ENCODE measurements at regions not wholly inside any gene's neighbourhood (a gene's known extent, or its start where the extent isn't known, plus 50 kb on each side); places are given as distances from the start of the nearest gene placed in this dataset.

DNA sequence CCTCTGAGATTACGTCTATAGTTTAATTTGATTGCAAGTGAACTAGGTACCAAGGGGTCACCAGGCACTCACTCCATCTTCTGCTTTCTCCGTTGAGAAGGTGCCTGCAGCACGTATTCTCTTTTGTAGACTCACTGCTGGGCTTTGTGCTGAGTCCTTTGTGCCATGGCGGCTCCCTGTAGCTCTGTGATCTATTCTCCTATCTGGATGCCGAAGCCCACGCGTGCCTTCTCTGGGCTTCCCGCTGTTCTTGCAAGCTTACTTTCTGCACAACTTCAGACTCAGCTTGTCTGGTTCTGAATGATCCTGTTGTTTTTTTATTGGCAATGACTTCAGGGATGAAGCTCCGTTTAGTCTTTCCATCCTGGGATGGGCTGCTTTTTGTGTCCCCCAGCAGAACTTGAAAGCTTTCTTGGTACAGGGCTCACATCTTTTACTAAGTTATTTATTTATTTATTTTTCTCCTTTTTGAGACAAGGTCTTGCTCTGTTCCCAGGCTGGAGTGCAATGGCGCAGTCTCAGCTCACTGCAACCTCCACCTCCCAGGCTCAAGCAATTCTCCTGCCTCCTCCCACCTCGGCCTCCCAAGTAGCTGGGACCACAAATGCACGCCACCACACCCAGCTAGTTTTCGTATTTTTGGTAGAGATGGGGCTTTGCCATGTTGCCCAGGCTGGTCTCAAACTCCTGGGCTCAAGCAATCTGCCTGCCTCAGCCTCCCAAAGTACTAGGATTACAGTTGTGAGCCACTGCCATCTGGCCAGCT lies 100.9 kb upstream of the NKX1-1 start:
- no peak for DNase-seq

DNA sequence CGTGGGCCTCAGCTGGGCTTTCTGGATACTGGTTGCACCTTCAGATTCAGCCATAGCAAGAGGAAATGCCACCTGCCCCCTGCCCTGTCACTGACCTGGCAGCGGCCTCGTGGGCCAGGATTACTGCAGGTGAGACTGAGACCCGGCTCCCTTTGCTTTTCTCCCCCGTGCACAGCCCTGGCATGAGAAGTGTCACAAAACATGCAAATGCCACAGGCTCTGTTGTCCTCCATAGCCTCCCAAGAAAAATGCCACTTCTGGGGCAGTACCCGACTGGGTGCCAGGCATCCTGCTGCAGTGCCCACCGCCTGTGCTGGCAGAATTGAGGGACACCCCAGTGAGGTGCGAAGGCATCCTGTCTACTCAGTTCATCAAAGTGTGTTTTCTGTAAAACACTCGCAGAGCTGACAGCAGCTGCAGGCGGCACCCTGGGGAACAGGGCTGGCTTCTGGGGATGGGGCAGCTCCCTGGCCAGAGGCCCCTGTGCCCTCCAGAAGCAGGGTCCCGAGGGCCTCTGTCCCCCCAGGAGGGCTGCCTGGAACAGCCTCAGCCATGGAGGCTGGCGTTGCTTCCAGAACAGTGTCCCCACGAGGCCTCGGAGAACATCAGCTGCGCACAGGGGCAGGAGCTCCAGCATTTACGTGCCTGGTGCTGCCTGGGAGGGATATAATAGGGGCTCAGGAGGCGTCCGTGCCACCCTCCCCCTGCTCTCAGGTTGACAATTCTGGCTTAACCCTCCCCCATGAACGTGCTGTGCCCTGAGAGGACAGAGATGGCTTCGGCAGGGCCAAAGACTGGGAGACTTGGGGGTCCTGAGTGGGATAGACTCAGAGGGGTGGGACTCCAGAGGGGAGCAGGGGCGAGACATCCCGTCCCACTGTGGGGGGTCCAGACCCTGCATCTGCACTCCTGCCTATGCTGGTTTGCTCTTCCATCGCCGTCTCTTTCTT lies 99.5 kb upstream of the NKX1-1 start:
- DNase-seq, result no peak

DNA sequence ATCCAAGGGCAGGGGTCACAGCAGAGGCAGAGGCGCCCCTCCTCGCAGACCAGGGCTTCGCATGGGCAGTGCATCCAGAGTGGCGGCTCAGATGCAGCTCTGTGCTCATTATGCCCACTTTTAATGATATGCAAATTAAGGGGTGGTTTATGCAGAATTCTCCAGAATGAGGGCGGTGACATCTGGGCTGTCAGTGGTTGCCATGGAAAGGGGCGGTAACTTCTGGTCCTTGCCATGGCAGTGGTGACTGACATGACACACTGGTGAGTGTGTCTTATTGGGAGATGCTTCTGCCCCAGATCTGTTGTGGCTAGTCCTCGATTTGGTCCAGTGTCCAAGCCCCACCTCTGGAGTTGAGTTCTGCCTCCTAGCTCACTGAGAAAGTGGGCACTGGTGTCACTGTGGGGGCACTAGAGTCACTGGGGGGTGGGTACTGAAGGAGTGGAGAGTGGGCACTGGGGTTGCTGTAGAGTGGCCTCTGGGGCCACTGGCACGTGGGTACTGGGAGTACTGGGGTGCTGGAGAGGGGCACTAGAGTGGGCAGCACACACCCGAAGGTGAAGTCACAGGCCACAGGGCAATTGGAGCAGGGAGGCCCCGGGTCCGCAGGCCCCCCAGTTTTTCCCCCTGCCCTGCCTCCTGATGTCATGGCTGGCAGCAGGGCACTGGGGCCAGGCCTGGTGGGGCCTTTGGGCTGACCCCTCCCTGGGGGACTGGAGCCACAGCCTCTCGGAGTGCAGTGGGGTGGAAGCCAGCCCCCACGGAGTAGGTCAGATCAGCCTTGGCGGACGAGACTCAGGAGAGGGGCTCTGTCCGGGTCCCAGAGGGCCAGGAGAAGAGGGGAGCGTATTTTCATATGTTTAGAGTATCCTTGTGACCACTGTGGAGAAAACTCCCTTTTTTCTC lies 98.6 kb upstream of the NKX1-1 start:
- DNase-seq, result no peak

DNA sequence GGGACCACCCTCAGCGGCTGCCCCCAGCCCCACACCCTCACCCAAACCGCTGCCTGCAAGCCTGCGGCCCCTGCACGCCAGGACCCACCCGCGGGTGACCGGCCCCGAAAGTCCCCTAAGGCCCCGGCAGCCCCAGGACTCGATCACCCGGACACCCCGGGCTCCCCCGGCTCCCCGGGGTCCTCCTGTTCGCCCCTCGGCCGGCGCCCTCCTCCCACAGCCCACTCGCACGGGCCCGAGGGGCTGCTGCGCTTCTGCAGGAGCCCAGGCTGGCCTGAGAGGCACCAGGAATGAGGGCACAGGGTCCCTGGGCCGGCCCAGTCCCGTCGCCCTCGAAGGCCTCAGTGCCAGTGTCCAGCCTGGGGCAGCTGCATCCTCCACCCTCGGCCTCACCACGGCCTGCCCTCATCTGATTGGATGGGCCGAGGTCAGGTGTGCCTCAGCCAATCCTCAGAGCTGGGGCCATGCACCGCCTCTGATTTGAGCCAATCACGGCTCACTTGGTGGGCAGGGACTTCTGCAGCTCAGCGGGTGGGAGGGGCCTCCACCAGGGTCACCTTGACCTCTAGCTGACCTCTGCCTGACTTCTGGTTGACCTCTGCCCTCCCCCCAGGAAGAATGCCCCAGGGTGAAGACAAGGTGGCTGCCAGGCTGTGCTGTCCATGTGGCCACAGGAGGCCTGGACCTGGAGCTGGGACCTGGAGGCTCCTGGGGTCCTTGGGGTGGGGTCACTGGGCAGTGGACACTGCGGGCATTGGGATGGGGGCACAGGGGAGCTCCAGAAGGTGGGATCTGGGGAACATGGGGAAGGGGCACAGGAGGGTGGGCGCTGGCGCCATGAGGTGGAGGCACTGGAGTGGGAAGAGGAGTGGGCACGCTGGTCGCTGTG lies 97.6 kb upstream of the NKX1-1 start:
- DNase-seq, result no peak

DNA sequence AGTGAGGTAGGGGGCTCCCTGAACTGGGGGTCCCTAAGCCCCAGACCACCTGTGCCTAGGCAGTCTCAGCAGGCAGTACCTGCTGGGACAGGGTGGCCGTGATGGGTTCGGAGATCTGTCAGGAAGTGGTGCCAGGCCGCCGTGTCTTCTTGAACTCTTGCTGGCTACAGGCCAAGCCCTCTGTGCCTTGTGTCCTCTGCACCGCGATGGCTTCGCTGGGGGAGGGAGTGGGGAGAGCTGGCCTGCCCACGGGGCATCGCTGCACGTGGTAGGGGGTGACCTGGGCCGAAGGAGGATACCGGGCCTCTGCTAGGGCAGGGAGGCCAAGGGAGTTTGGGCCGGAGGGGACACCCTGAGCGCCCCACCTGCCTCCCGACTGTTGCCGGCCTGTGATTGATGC lies 96.7 kb upstream of the NKX1-1 start:
- no peak for DNase-seq

DNA sequence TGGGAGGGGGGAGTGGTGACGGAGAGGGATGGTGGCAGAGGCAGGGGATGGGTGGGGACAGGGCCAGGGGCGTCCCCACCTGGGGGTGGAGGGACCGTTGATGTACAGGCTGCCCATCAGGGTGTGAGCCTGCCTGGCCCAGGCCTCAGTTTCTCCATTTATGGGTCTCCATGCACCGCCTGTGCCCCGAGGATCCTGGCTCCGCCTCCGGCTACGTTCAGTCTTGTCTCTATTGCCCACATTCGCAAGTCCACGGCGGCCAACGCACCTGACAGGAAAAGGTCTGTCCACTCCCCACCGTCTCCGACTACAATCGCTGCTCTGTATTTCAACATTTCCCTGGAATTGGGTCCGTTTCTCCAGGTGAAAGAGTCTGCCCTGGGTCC lies 96.3 kb upstream of the NKX1-1 start:
- DNase-seq, result no peak

DNA sequence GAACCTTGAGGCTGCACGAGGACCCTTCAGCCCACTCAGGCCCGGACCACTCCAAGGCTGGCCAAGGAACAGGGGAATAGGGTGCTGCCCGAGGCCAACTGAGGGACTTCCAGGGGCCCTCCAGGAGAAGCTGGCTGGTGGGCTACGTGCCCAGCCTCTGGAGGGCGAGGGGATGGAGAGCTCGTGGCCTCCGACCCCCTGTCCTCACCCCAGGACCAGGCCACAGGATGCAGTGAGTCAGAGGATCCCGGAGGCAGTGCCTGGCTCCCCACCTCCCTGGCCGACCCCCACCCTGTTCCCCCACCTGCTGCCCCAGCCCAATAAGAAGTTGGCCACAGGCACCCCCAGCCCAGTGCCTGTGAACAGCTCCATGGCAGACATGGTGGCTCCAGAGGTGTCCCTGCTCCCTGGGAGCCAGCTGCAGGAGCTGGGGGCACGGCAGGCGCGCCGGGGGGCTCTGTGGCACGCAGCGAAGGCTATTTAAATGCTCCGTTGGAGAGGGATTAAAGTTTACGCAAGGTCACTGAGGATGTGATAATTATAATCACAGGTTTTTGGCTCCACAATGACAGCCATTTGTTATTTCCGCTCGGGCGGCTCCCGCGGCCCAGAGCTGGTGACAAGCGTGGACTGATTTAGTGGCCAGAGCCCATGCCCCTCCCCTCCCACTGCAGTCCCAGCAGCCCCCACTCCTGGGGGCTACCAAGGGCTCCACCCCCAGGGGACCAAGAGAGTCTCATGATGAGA lies 95.7 kb upstream of the NKX1-1 start:
- no peak for DNase-seq

DNA sequence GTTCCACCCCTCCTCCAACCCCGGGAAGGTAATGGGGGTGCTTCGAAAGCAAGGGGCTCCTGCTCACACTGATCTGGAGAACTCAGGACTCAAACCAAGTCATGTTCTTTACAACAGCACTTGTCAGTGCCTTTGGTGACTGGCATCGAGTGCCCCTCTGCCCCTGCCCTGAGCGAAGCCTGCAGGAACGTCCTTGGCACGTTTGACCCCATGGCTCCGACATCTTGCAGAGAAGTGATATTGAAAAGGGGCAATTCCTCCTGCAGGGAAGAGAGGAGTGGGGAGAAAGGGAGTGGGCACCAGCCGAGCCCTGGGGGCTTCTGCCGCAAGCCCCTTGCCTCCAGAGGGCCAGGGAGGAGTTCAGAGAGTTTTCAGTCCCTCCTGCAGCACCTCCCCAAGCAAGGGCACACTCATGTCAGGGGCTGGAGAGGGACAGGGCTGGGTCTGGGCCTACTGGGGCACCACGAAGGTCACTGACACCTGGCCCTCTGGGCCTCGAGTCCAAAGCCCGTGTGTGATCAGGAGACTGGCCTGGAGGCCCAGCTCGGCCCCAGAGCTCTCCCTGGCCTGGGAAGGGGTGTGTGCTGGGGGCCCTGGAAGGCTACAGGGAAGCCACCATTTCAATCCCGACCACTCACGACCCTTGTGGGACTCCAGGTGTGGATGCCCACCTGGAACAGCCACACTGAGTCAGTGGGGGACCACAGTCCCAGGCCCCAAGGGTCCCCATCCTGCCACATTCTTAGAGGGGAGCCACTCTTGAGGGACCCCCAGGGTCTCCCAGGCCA lies 94.9 kb upstream of the NKX1-1 start:
- DNase-seq, result no peak

DNA sequence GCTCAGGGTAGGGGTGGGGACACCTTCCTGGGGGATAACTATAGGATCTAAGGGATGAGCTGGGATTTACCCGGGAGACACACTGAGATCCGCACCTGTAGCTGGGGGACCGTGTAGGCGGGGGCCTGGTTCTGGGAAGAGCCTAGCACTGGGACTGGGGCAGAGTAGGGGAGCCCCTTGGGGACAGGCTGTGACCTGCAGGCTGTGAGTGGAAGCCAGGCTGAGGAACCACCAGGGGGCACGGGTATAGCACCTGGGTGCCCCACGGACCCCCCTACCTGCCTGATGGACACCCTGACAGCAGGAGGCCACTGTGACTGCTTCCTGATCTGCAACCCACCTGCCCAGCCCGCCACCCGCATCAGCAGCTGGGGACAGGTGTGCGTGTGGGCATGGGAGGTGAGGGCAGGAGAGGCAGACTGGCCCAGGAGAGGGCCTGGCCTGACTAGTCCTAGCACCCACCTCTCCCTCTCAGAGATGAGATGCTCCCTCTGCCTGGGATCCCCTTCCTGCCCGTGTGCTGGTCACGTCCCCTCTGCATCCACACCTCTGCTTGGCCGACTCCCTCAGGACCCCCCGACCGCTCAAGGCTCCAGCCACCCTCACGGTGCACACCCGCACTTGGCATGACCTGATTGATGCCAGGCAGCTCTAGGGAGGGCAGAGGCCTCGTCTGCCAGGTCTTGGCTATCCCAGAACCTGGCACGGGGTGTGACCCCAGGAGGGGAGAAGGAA lies 94.2 kb upstream of the NKX1-1 start:
- no peak for DNase-seq

DNA sequence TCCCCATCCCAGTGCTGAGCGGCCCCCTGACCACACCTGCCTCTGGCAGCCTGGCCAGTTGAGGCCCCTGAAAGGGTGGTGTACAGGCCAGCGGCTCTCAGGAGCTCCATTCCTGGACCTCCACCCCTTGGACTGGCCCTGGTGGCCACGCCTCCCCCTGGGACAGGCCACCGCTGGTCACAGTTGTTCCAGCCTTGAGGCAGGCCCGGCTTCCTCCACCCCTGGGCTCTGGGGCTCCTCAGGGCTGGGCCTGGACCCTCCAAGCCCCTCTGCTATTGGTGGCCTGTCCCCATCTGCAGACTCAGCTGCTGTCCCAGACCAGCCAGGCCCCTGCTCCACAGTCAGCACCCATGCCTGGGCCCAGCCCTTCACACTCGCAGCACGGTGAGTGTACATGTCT lies 93.2 kb upstream of the NKX1-1 start:
- DNase-seq, result no peak

DNA sequence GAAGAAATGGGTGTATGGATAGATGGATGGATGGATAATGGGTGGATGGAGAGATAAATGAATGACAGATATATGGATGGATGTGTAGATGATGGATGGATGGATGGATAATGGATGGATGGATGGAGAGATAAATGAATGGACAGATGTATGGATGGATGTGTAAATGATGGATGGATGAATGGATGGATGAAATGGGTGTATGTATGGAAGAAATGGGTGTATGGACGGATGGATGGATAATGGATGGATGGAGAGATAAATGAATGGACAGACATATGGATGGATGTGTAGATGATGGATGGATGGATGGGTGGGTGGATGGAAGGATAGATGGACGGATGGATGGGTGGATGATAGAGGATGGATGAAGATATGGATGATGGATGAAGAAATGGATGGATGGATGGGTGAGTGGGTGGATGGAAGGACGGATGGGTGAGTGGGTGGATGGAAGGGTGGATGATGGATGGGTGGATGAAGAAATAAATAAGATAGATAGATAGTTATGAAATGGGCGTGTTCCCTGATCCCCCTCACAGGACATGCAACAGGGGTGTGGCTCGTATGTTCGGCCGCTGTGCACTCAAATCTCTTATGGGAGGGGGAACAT lies 91.1 kb upstream of the NKX1-1 start:
- no peak for DNase-seq

DNA sequence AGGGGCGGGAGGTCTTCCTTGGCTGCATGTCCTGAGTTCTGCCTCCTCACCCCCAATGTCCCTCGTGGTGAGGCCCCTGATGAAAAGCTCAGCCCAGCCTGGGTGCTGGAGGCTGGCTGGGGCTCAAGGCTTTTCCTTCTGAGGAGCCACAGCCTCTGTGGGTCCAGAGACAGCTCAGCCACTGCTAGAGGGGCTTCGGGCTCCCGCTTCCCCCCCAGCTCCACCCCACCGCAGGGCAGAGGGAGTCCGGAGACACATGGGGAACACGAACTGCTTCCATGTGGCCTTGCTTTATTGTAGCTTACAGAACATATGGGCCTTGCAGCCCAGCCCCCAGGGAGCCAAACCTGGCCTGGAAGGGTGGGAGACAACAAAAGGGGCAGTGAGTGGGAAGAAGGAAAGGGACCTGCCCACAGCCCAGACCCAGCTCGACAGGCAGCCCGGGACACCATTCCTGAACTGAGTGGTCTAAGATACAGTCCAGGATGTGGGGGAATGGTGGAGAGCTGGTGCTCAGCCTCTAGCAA lies 89.9 kb upstream of the NKX1-1 start:
- no peak for DNase-seq

DNA sequence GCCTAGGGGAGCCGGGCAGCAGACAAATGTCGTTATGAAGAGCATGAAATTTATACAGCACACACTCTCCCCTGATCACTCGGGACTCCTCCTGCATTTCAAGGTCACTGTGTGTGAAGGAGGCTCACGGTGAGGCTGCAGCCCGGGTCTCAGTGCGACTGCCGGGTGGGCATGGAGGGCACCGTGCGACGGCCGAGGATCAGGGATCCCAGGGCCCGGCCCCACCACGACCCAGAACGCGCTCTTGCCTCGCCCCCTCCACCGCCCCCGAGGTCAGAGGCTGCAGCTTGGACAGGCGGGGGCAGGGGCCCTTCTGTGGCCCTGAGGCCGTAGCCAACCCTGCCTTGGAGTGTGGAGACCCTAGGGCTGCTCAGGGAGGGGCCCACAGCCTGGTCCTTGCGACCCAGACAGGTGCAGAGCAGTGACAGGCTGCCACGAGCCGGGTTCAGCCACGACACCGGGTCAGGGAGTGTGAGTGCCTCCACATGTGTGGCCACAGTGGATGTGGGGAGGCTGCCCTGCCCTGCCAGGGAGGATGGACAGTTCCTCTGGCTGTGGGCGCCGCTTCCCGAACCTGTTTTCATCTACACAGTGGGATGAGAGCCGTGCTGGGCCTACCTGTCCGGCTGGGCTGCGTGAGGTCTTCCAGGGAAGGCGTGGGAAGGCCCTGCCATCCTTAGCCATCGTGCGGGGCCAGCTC lies 89.3 kb upstream of the NKX1-1 start:
- DNase-seq, result no peak

DNA sequence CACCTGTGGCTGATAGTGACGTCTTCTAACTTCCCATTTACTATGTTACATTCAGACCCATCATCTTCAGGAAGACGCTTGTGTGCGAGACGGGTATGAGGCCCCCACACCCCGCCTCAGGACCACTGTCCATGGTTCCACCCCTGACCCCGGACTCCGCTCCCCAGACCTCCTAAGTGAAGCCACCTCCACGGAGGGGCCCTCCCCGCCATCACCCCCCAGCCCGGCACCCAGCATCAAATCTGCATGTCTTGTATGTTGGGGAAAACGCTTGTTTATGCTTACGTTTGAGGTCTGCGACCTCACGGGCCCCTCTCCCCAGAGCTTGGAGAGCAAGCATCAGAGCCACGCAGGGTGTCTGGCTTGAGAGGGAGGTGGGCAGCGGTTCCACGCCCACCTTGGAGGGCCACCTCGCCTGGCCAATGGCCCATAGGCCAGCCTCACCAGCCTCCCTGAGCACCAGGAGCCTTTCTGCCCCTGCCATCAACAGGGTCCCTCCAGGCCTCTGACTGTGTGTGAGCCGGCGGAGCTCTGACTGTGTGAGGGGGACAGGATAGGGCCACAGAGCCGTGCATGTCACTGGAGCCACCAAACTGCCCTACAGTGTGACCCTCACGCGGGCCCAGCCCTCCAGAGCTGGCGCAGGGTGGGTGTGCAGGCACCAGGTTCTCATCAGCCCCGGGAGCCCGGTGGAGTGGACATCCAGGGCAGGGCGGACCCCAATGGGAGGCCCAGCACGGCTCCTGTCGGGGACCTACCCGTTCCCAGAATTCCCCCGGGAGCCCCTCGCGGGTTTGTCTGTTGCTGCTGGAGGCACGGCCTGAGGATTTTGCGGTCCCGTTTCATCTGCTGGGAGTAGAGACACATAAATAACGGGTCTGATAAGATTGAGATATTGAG lies 88.4 kb upstream of the NKX1-1 start:
- DNase-seq, result no peak

DNA sequence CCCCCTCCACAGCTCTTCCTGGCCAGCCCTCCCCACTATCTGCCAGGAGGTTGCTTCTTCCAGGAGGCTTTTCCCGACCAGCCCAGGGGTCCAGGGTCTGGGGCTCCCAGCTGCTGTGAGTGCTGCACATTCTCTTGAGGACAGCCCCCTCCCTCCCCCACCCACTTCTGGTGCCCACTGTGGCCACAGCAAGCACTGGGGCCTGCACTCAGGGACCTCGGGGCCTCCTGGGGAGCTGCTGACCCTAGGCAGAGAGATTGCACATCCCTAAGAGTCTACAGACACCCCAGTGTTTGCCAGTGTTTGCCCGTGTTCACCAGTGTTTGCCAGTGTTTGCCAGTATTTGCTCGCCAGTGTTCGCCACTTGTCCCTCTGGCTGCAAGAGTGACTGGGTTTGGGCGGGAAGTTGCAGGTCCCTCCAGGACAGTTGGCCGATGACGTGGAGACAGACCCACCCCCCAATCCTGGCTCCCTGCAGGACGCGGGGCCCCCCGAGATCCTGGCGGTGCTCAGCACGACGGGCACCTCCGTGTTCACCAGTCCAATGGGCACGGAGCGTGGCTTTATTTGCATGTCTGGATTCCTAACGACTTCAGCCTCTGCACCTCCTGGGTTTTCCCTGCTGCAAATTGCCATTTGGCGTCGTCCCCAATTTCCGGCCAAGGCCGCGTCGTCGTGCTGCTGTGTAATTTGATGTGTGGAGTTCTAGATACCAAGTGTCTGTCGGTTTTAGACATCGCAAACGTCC lies 87.5 kb upstream of the NKX1-1 start:
- no peak for DNase-seq

Data from NCI-H1048 (cell line).